Chondrocyte (in vitro differentiated cells): ENCODE measurements at regions not wholly inside any gene's neighbourhood (a gene's known extent, or its start where the extent isn't known, plus 50 kb on each side); places are given as distances from the start of the nearest gene placed in this dataset.

Experiments
- DNase-seq: peaks from one replicate; pipeline ENCODE4 v3.0.0; 2021; ENCODE audit warnings: mixed read lengths, low spot score
- H3K27ac Mint-ChIP-seq: one replicate; pipeline ENCODE4 v1.8.0; 2021; ENCODE audit warnings: mild to moderate bottlenecking, moderate library complexity, mixed read lengths; ENCODE audit not compliant: unreplicated experiment
- H3K27me3 Mint-ChIP-seq: 2 replicates; pipeline ENCODE4 v1.8.0; 2021; ENCODE audit warnings: low read depth, mixed read lengths
- H3K36me3 Mint-ChIP-seq: 2 replicates; pipeline ENCODE4 v1.8.0; 2021; ENCODE audit warnings: low read depth, mixed read lengths
- H3K4me1 Mint-ChIP-seq: 2 replicates; pipeline ENCODE4 v1.8.0; 2021; ENCODE audit warnings: low read depth, mild to moderate bottlenecking, mixed read lengths
- H3K4me3 Mint-ChIP-seq: one replicate; pipeline ENCODE4 v1.8.0; 2021; ENCODE audit warnings: mild to moderate bottlenecking, moderate library complexity, mixed read lengths; ENCODE audit not compliant: unreplicated experiment
- H3K9me3 Mint-ChIP-seq: 2 replicates; pipeline ENCODE4 v1.8.0; 2021; ENCODE audit warnings: low read depth, mixed read lengths
- TF ChIP-seq, protein P1 (sequence below): fragments of 200-600 bp; sonication (generic); IDR thresholded peaks from 2 replicates; pipeline ENCODE4 v1.5.0; 2021; ENCODE audit warnings: antibody characterized with exemption, mild to moderate bottlenecking, moderate library complexity

GRCh38 chr12:30874455-30875321 is 51.9 kb upstream of the TSPAN11 start:
- Mint-ChIP-seq H3K9me3 (no peaks in the 10 kb centered on the region), H3K27me3 (peaks cover 35% of the 10 kb centered on the region)
- DNase-seq: no peak

GRCh38 chr12:30870491-30871265 is 55.9 kb upstream of the TSPAN11 start:
- TF ChIP-seq, protein P1, sequence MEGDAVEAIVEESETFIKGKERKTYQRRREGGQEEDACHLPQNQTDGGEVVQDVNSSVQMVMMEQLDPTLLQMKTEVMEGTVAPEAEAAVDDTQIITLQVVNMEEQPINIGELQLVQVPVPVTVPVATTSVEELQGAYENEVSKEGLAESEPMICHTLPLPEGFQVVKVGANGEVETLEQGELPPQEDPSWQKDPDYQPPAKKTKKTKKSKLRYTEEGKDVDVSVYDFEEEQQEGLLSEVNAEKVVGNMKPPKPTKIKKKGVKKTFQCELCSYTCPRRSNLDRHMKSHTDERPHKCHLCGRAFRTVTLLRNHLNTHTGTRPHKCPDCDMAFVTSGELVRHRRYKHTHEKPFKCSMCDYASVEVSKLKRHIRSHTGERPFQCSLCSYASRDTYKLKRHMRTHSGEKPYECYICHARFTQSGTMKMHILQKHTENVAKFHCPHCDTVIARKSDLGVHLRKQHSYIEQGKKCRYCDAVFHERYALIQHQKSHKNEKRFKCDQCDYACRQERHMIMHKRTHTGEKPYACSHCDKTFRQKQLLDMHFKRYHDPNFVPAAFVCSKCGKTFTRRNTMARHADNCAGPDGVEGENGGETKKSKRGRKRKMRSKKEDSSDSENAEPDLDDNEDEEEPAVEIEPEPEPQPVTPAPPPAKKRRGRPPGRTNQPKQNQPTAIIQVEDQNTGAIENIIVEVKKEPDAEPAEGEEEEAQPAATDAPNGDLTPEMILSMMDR: no peak
- H3K36me3 Mint-ChIP-seq: no peaks in the 10 kb centered on the region
- no peak overlapping the region for H3K4me3 Mint-ChIP-seq
- H3K9me3 Mint-ChIP-seq: peaks cover 8% of the 10 kb centered on the region
- H3K27me3 Mint-ChIP-seq: peaks cover 17% of the 10 kb centered on the region
- no peaks in the 10 kb centered on the region for H3K4me1 Mint-ChIP-seq
- DNase-seq: no peak
- H3K27ac Mint-ChIP-seq: no peak overlapping the region

More at GRCh38 chr12:30874455-30875321, 51.9 kb upstream of the TSPAN11 start:
- TF ChIP-seq, protein P1: no peak
- H3K36me3 Mint-ChIP-seq: peaks cover 2% of the 10 kb centered on the region
- H3K27ac Mint-ChIP-seq: no peak overlapping the region
- H3K4me1 Mint-ChIP-seq: peaks cover 5% of the 10 kb centered on the region
- H3K4me3 Mint-ChIP-seq: no peak overlapping the region

DNA sequence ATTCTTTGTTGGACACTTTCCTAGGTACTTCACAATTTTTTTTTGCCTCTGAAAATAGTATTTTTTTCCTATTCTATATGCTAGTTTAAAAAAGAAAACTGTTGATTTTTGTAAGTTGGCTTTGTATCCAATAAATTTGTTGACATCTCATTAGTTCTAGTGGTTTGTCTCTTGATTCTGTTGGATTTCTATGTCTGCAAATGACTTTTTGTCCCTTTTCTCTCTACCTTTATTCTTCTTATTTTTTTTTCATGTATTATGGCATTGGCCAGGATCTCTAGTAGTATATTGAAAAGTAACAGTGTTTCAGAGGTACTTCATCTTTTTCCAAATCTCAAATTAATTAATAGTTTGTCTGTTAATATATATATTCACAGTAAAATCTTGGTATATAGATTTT is 59.1 kb upstream of the TSPAN11 start:
- TF ChIP-seq, protein P1: no peak
- no peak overlapping the region for H3K4me3 Mint-ChIP-seq
- no peak overlapping the region for H3K27ac Mint-ChIP-seq
- peaks cover 7% of the 10 kb centered on the region for H3K4me1 Mint-ChIP-seq
- H3K36me3 Mint-ChIP-seq: no peaks in the 10 kb centered on the region
- peaks cover 13% of the 10 kb centered on the region for H3K27me3 Mint-ChIP-seq
- DNase-seq: no peak
- peaks cover 8% of the 10 kb centered on the region for H3K9me3 Mint-ChIP-seq

DNA sequence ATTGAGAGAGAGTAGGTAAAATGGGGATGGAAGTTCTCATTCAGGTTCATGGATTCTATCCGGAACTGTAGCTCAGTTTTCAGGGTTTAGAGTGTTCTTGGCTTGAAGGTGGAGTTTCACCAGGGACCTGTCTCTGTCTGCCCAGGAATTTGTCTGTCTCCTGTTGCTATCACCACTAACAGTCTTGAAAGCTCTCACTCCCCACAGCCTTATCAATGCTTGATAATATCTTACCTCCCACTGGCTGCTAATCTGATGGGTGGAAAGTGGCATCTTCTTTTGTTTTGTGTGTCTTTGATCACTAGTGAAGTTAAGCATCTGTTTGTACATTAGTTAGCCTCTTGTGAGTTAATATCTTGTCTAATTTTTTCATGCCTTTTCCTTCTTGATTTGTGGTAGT is 60.3 kb upstream of the TSPAN11 start:
- H3K4me1 Mint-ChIP-seq: peaks cover 11% of the 10 kb centered on the region
- no peak overlapping the region for H3K27ac Mint-ChIP-seq
- H3K36me3 Mint-ChIP-seq: no peaks in the 10 kb centered on the region
- peaks cover 13% of the 10 kb centered on the region for H3K27me3 Mint-ChIP-seq
- TF ChIP-seq, protein P1: no peak
- no peak for DNase-seq
- no peak overlapping the region for H3K4me3 Mint-ChIP-seq
- peaks cover 8% of the 10 kb centered on the region for H3K9me3 Mint-ChIP-seq

GRCh38 chr12:30863839-30864238 is 62.7 kb upstream of the TSPAN11 start:
- TF ChIP-seq, protein P1: no peak
- Mint-ChIP-seq H3K27ac (no peak overlapping the region), H3K36me3 (no peaks in the 10 kb centered on the region), H3K27me3 (peaks cover 13% of the 10 kb centered on the region), H3K4me3 (no peak overlapping the region), H3K4me1 (peaks cover 18% of the 10 kb centered on the region), H3K9me3 (peaks cover 8% of the 10 kb centered on the region)
- no peak for DNase-seq
